PFSK-1 (cell line): ENCODE measurements at regions not wholly inside any gene's neighbourhood (a gene's known extent, or its start where the extent isn't known, plus 50 kb on each side); places are given as distances from the start of the nearest gene placed in this dataset.

ENCODE experiments used
- FOXP2 ChIP-seq: optimal IDR thresholded peaks from 2 replicates; pipeline ENCODE3; 2011; ENCODE audit warnings: borderline replicate concordance, control low read depth, inconsistent platforms; ENCODE audit not compliant: insufficient read depth; ENCODE audit errors: extremely low read length, extremely low read depth
- POLR2AphosphoS5 ChIP-seq: IDR thresholded peaks from 2 replicates; pipeline ENCODE4 v1.6.1; 2012; ENCODE audit warnings: low read depth, mild to moderate bottlenecking, control low read depth, low read length, moderate library complexity
- SIN3A ChIP-seq: IDR thresholded peaks from 2 replicates; pipeline ENCODE4 v1.6.1; 2012; ENCODE audit warnings: mild to moderate bottlenecking, low read length, moderate library complexity, borderline replicate concordance; ENCODE audit not compliant: insufficient read depth

- no peak for TF ChIP-seq POLR2AphosphoS5
- no peak for TF ChIP-seq SIN3A
- TF ChIP-seq FOXP2, result no peak
Observed at GRCh38 chr9:93898026-93898425, 57.1 kb downstream of the BARX1 start.
